Activated CD4-positive, alpha-beta T cell treated with anti-CD3 and anti-CD28 coated beads, Interleukin-10, Interleukin-2, amounts not matched to agents 100 ng/mL and 50 ng/mL, durations not matched to agents 16 hours and 8 hours (primary cell): ENCODE measurements at regions not wholly inside any gene's neighbourhood (a gene's known extent, or its start where the extent isn't known, plus 50 kb on each side); places are given as distances from the start of the nearest gene placed in this dataset.
A peak's percentile ranks its signal among the peaks of the same experiment; 100 is the strongest.
"Not testable (repeated sequence)": the region's sequence is repeated elsewhere in the genome, so short reads cannot be mapped to it uniquely, and the experiment has no call there.

Experiments used
- DNase-seq: peaks from one replicate; pipeline ENCODE4 v3.0.0-alpha.2; 2020

- DNase-seq: no peak
These were observed 375.6 kb downstream of the GBA3 start for GRCh38 chr4:23068287-23068686.

- no peak for DNase-seq
These were observed 369.5 kb downstream of the GBA3 start for GRCh38 chr4:23062188-23062587.

- no peak for DNase-seq
These were observed 368.7 kb downstream of the GBA3 start for GRCh38 chr4:23061431-23061830.

GRCh38 chr4:23060776-23061175 is 368.0 kb downstream of the GBA3 start:
- DNase-seq: no peak

GRCh38 chr4:23058165-23058776 is 365.5 kb downstream of the GBA3 start:
- peak; percentile 1 for DNase-seq

- no peak for DNase-seq
These were observed 348.8 kb downstream of the GBA3 start for GRCh38 chr4:23041501-23041900.

GRCh38 chr4:23040539-23040938 is 347.8 kb downstream of the GBA3 start:
- DNase-seq: no peak

GRCh38 chr4:23039818-23040217 is 347.1 kb downstream of the GBA3 start:
- DNase-seq: no peak

- DNase-seq: no peak
These were observed 346.1 kb downstream of the GBA3 start for GRCh38 chr4:23038626-23039491.

GRCh38 chr4:23036921-23037495 is 344.3 kb downstream of the GBA3 start:
- DNase-seq: no peak

- no peak for DNase-seq
These were observed 343.8 kb downstream of the GBA3 start for GRCh38 chr4:23036503-23036902.

- DNase-seq: no peak
These were observed 342.9 kb downstream of the GBA3 start for GRCh38 chr4:23035521-23036056.

GRCh38 chr4:23034731-23035130 is 342.0 kb downstream of the GBA3 start:
- DNase-seq: no peak

GRCh38 chr4:23033796-23034195 is 341.1 kb downstream of the GBA3 start:
- no peak for DNase-seq

- no peak for DNase-seq
These were observed 336.1 kb downstream of the GBA3 start for GRCh38 chr4:23028875-23029274.

GRCh38 chr4:23023666-23024065 is 330.9 kb downstream of the GBA3 start:
- DNase-seq: no peak

- no peak for DNase-seq
These were observed 330.4 kb downstream of the GBA3 start for GRCh38 chr4:23023121-23023520.

GRCh38 chr4:23022032-23022431 is 329.3 kb downstream of the GBA3 start:
- DNase-seq: no peak

GRCh38 chr4:23021040-23021439 is 328.3 kb downstream of the GBA3 start:
- no peak for DNase-seq

GRCh38 chr4:23020399-23020798 is 327.7 kb downstream of the GBA3 start:
- not testable (repeated sequence) for DNase-seq

- DNase-seq: no peak
These were observed 324.2 kb downstream of the GBA3 start for GRCh38 chr4:23016981-23017380.

- no peak for DNase-seq
These were observed 323.1 kb downstream of the GBA3 start for GRCh38 chr4:23015821-23016220.

GRCh38 chr4:23009093-23009492 is 316.4 kb downstream of the GBA3 start:
- no peak for DNase-seq

- DNase-seq: no peak
These were observed 314.0 kb downstream of the GBA3 start for GRCh38 chr4:23006756-23007155.
